ENCODE measurements at regions not wholly inside any gene's neighbourhood (a gene's known extent, or its start where the extent isn't known, plus 50 kb on each side); places are given as distances from the start of the nearest gene placed in this dataset.

GRCh38 chr9:18109675-18110074 lies 364.3 kb upstream of the ADAMTSL1 start:
- DNase-seq: no peak
- Histone ChIP-seq H3K4me1 (no peaks in the 10 kb centered on the region), H3K36me3 (replicated peaks in 1 of 2; ENCODE audit: insufficient read depth in 1 of 2, low read depth in 2 of 2) (no peaks in the 10 kb centered on the region), H3K4me3 (no peak overlapping the region), H3K27me3 (no peaks in the 10 kb centered on the region), H3K27ac (no peak overlapping the region), H3K9me3 (no peaks in the 10 kb centered on the region)
- TF ChIP-seq, protein P1, sequence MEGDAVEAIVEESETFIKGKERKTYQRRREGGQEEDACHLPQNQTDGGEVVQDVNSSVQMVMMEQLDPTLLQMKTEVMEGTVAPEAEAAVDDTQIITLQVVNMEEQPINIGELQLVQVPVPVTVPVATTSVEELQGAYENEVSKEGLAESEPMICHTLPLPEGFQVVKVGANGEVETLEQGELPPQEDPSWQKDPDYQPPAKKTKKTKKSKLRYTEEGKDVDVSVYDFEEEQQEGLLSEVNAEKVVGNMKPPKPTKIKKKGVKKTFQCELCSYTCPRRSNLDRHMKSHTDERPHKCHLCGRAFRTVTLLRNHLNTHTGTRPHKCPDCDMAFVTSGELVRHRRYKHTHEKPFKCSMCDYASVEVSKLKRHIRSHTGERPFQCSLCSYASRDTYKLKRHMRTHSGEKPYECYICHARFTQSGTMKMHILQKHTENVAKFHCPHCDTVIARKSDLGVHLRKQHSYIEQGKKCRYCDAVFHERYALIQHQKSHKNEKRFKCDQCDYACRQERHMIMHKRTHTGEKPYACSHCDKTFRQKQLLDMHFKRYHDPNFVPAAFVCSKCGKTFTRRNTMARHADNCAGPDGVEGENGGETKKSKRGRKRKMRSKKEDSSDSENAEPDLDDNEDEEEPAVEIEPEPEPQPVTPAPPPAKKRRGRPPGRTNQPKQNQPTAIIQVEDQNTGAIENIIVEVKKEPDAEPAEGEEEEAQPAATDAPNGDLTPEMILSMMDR (IDR thresholded peaks at IDR 0.05): no peak
- no peak for TF ChIP-seq POLR2A (IDR thresholded peaks at IDR 0.05)
- WGBS, 2 donors: 64 to 65% methylated on average over 4 of the region's 4 CpGs
- intact Hi-C loops (cut with DNase I): no loop called here
- ATAC-seq: no peak

- ATAC-seq (no peak), DNase-seq (no peak)
- Histone ChIP-seq H3K9me3 (no peaks in the 10 kb centered on the region), H3K27me3 (no peaks in the 10 kb centered on the region), H3K36me3 (replicated peaks in 1 of 2; ENCODE audit: insufficient read depth in 1 of 2, low read depth in 2 of 2) (no peaks in the 10 kb centered on the region), H3K4me1 (no peaks in the 10 kb centered on the region), H3K4me3 (no peak overlapping the region), H3K27ac (no peak overlapping the region)
- TF ChIP-seq POLR2A (IDR thresholded peaks at IDR 0.05): no peak
- TF ChIP-seq, protein P1 (IDR thresholded peaks at IDR 0.05): no peak
- intact Hi-C loops (cut with DNase I): no loop called here
These were observed 362.8 kb upstream of the ADAMTSL1 start for GRCh38 chr9:18111146-18111545.

DNA sequence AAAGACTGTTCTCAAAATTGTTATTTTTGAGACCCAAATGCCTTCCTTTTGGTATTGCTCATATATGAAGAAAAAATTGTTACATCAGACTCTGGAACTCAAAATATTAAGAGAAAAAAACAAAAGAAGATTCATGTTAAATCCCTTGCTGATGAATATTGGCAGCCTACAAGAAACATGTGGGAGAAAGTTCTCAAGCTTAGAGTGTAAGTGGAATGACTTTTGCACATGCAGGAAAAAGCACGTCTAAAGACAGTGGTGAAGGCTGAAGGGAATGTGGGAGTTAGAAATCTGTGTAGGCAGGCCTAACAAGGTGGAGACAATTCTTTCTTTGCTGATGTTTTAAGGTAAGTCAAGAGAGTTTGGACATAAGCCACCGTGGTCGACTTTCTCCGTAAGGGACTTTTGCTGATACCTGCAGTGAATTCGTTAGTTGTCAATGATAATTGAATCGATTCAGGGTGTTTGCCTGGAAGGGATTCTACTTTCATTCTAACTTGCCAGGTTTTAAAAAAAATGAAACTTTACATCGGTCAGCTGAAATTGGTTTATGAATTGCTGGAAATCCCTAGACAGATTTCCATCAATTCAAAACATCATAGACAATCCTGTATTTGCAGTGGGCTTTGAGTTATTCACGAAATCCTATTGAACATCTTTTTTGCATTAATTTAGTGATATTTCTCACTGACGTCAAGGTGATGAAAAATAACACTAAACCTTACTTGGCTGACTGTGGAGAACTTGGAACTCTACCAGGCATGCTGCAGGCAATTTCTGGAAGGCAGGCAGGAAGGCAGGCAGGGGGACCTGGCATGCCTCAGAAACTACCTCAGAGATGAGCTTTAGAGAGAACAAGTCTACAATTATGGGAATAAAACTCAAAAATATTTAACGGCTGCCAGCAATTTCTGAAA lies 359.1 kb upstream of the ADAMTSL1 start:
- Histone ChIP-seq H3K9me3 (no peaks in the 10 kb centered on the region), H3K36me3 (replicated peaks in 1 of 2; ENCODE audit: insufficient read depth in 1 of 2, low read depth in 2 of 2) (no peaks in the 10 kb centered on the region), H3K4me1 (no peaks in the 10 kb centered on the region), H3K27me3 (no peaks in the 10 kb centered on the region), H3K4me3 (no peak overlapping the region), H3K27ac (no peak overlapping the region)
- 42 to 46% methylated on average over 10 of the region's 10 CpGs for WGBS, 2 donors
- ATAC-seq: no peak
- TF ChIP-seq POLR2A (IDR thresholded peaks at IDR 0.05): no peak
- TF ChIP-seq, protein P1 (IDR thresholded peaks at IDR 0.05): no peak
- no peak for DNase-seq
- intact Hi-C loops (cut with DNase I): no loop called here

DNA sequence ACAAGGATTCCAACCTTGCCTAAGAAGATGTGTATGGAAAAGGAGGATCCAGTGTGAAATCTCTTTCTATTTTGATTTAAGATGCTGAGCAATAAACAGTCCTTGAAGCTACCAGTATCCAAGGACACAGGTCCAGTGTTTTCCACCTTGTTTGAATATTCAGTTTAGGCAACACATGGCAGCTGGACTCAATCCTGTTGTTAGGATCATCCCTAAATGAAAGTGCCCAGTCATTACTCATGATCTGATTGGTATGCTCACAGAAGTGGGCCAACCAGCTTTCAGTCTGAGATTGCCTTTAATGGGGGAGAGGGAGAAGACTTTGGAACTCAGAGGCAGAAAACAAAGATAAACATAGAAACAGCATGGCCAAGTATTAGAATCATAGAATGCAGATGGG lies 355.7 kb upstream of the ADAMTSL1 start:
- H3K27me3 ChIP-seq: no peaks in the 10 kb centered on the region
- H3K9me3 ChIP-seq: no peaks in the 10 kb centered on the region
- ATAC-seq (no peak), DNase-seq (no peak)
- H3K27ac ChIP-seq: no peak overlapping the region
- H3K4me3 ChIP-seq: no peak overlapping the region
- intact Hi-C loops (cut with DNase I): no loop called here
- H3K36me3 ChIP-seq (replicated peaks in 1 of 2; ENCODE audit: insufficient read depth in 1 of 2, low read depth in 2 of 2): no peaks in the 10 kb centered on the region
- no peaks in the 10 kb centered on the region for H3K4me1 ChIP-seq
- TF ChIP-seq POLR2A (IDR thresholded peaks at IDR 0.05): no peak
- TF ChIP-seq, protein P1 (IDR thresholded peaks at IDR 0.05): no peak

- DNase-seq (no peak), ATAC-seq (no peak)
- H3K36me3 ChIP-seq (replicated peaks in 1 of 2; ENCODE audit: insufficient read depth in 1 of 2, low read depth in 2 of 2): no peaks in the 10 kb centered on the region
- no peaks in the 10 kb centered on the region for H3K9me3 ChIP-seq
- intact Hi-C loops (cut with DNase I): no loop called here
- no peak overlapping the region for H3K27ac ChIP-seq
- H3K4me1 ChIP-seq: no peaks in the 10 kb centered on the region
- no peak overlapping the region for H3K4me3 ChIP-seq
- TF ChIP-seq, protein P1 (IDR thresholded peaks at IDR 0.05): no peak
- no peak for TF ChIP-seq POLR2A (IDR thresholded peaks at IDR 0.05)
- H3K27me3 ChIP-seq: no peaks in the 10 kb centered on the region
- 22 to 75% methylated on average over 1 of the region's 1 CpG for WGBS, 2 donors
These were observed 351.8 kb upstream of the ADAMTSL1 start for GRCh38 chr9:18122171-18122570.
